HCT116 (cell line): ENCODE measurements at regions not wholly inside any gene's neighbourhood (a gene's known extent, or its start where the extent isn't known, plus 50 kb on each side); places are given as distances from the start of the nearest gene placed in this dataset.

Experiments used
- ATAC-seq: fragments of 200-7000 bp; cut with Tn5 transposase; 2 replicates; pipeline ENCODE4 v1.9.1; 2020; ENCODE audit warnings: mild to moderate bottlenecking, moderate library complexity
- BruUV-seq: library from RNA; stranded (reverse); fragments of 400-500 nt; replicated peaks from 2 replicates; lab custom pipeline; 2021; lab: Mats Ljungman, UMichigan
- CTCF ChIA-PET: fragments of 300-600 bp; sonication (Branson Sonifier 250); formaldehyde crosslinking; loops from one replicate; lab custom pipeline; 2021; ENCODE audit warnings: antibody characterized with exemption; lab: Charles Lee
- POLR2A ChIA-PET: fragments of 300-600, 350-600 bp; sonication (Branson Sonifier 250); formaldehyde crosslinking; loops from one replicate; lab custom pipeline; 2021; ENCODE audit warnings: antibody characterized with exemption; lab: Charles Lee
- RAD21 ChIA-PET, 2 experiments: fragments of 300-600 bp; sonication (Branson Sonifier 250); formaldehyde crosslinking; loops; one replicate each; lab custom pipeline; 2023; ENCODE audit warnings: low total read pairs in 2 of 2; ENCODE audit not compliant: uncharacterized antibody in 2 of 2, unreplicated experiment in 2 of 2, low non-redundant PET in 1 of 2; lab: Charles Lee
- DNase-seq: peaks from one replicate; pipeline ENCODE4 v3.0.0-alpha.2; 2010; ENCODE audit warnings: low read depth, low spot score
- H2AFZ ChIP-seq: fragments of 200-600 bp; shearing (Covaris generic), sonication (generic); 2 replicates; pipeline ENCODE4 v1.6.1; 2017; ENCODE audit warnings: low read depth, mixed run types, mixed read lengths, antibody characterized with exemption, low read length; ENCODE audit not compliant: poor library complexity, severe bottlenecking
- H3K27ac ChIP-seq: 2 replicates; pipeline ENCODE4 v1.5.1; 2012; ENCODE audit warnings: low read depth, low read length
- H3K27me3 ChIP-seq: fragments of 200-600 bp; sonication (generic); 2 replicates; pipeline ENCODE4 v1.6.1; 2016; ENCODE audit warnings: mixed run types, low read length, mixed read lengths; ENCODE audit not compliant: insufficient read depth
- H3K36me3 ChIP-seq, 2 experiments: fragments of 200-500 bp in 1 of 2; fragments of 200-600 bp in 1 of 2; sonication (Bioruptor generic) in 1 of 2; sonication (generic) in 1 of 2; 2 replicates each; pipeline versions ENCODE4 v1.5.1 to v1.6.1; 2014 to 2016; ENCODE audit warnings: low read length in 2 of 2, inconsistent platforms in 1 of 2, mixed read lengths in 1 of 2, mixed run types in 1 of 2; ENCODE audit not compliant: insufficient read depth in 2 of 2, control insufficient read depth in 1 of 2
- H3K4me1 ChIP-seq, 2 experiments: fragments of 200-600 bp in 1 of 2; sonication (generic) in 1 of 2; 2 replicates each; pipeline versions ENCODE4 v1.5.1 to v1.6.1; 2012 to 2017; ENCODE audit warnings: low read length in 2 of 2, inconsistent platforms in 1 of 2, mild to moderate bottlenecking in 1 of 2, mixed read lengths in 1 of 2, mixed run types in 1 of 2, moderate library complexity in 1 of 2; ENCODE audit not compliant: insufficient read depth in 2 of 2, control insufficient read depth in 1 of 2
- H3K4me2 ChIP-seq: fragments of 200-600 bp; sonication (generic); 2 replicates; pipeline ENCODE4 v1.6.1; 2017; ENCODE audit warnings: mixed run types, low read length, mixed read lengths
- H3K4me3 ChIP-seq, 2 experiments: fragments of 200-600 bp in 1 of 2; sonication (generic) in 1 of 2; replicated peaks in 1 of 2; 2 replicates each; pipeline ENCODE4 v1.5.1; 2011 to 2016; ENCODE audit warnings: low read length in 2 of 2, control low read depth in 1 of 2, low read depth in 1 of 2, mild to moderate bottlenecking in 1 of 2, mixed read lengths in 1 of 2, mixed run types in 1 of 2
- H3K79me2 ChIP-seq: fragments of 200-600 bp; sonication (generic); 2 replicates; pipeline ENCODE4 v1.6.1; 2017; ENCODE audit warnings: mild to moderate bottlenecking, mixed run types, low read length, moderate library complexity, mixed read lengths; ENCODE audit not compliant: insufficient read depth
- H3K9ac ChIP-seq: fragments of 200-600 bp; sonication (generic); 2 replicates; pipeline ENCODE4 v1.6.1; 2016; ENCODE audit warnings: low read length, mixed read lengths
- H3K9me2 ChIP-seq: fragments of 200-600 bp; sonication (generic), shearing (Covaris generic); 2 replicates; pipeline ENCODE4 v1.6.1; 2017; ENCODE audit warnings: mixed run types, mild to moderate bottlenecking, moderate library complexity; ENCODE audit not compliant: insufficient read depth
- H3K9me3 ChIP-seq, 2 experiments: fragments of 200-500 bp in 1 of 2; fragments of 200-600 bp in 1 of 2; sonication (Bioruptor generic) in 1 of 2; sonication (generic) in 1 of 2; 2 replicates each; pipeline ENCODE4 v1.6.1; 2014 to 2017; ENCODE audit warnings: low read length in 2 of 2, mixed read lengths in 2 of 2, inconsistent platforms in 1 of 2, low read depth in 1 of 2, mild to moderate bottlenecking in 1 of 2, mixed run types in 1 of 2, moderate library complexity in 1 of 2; ENCODE audit not compliant: control insufficient read depth in 1 of 2, insufficient read depth in 1 of 2
- H4K20me1 ChIP-seq: fragments of 200-600 bp; sonication (generic), shearing (Covaris generic); 2 replicates; pipeline ENCODE4 v1.6.1; 2017; ENCODE audit warnings: mixed run types, mild to moderate bottlenecking, moderate library complexity; ENCODE audit not compliant: insufficient read depth
- ATF3 ChIP-seq: IDR thresholded peaks from 2 replicates; pipeline ENCODE4 v1.6.1; 2012
- CBX3 ChIP-seq: IDR thresholded peaks from 2 replicates; pipeline ENCODE4 v1.6.1; 2012; ENCODE audit warnings: low read depth
- CEBPB ChIP-seq: IDR thresholded peaks from 2 replicates; pipeline ENCODE4 v1.6.1; 2012; ENCODE audit warnings: low read depth
- EGR1 ChIP-seq: IDR thresholded peaks from 2 replicates; pipeline ENCODE4 v1.6.1; 2012; ENCODE audit warnings: low read depth
- ELF1 ChIP-seq: IDR thresholded peaks from 2 replicates; pipeline ENCODE4 v1.6.1; 2012; ENCODE audit warnings: low read depth, borderline replicate concordance
- EZH2 ChIP-seq: fragments of 200-600 bp; sonication (generic); IDR thresholded peaks from 2 replicates; pipeline ENCODE4 v1.6.1; 2017; ENCODE audit warnings: antibody characterized with exemption, mixed run types
- MAX ChIP-seq: IDR thresholded peaks from 2 replicates; pipeline ENCODE4 v1.6.1; 2012
- POLR2A ChIP-seq: IDR thresholded peaks from 2 replicates; pipeline ENCODE4 v1.7.0; 2011; ENCODE audit warnings: borderline replicate concordance; ENCODE audit not compliant: insufficient read depth, insufficient read length; ENCODE audit errors: extremely low read depth
- POLR2AphosphoS5 ChIP-seq: IDR thresholded peaks from 2 replicates; pipeline ENCODE4 v1.6.1; 2011; ENCODE audit warnings: mild to moderate bottlenecking, low read depth, low read length, moderate library complexity
- REST ChIP-seq: IDR thresholded peaks from 2 replicates; pipeline ENCODE4 v1.6.1; 2012; ENCODE audit warnings: low read depth
- SIN3A ChIP-seq: IDR thresholded peaks from 2 replicates; pipeline ENCODE4 v1.6.1; 2012; ENCODE audit warnings: low read depth
- SP1 ChIP-seq: IDR thresholded peaks from 2 replicates; pipeline ENCODE4 v1.6.1; 2012; ENCODE audit warnings: low read depth
- TCF7L2 ChIP-seq: IDR thresholded peaks from 2 replicates; pipeline ENCODE4 v1.7.0; 2011; ENCODE audit warnings: borderline replicate concordance, inconsistent platforms; ENCODE audit not compliant: insufficient read depth, insufficient read length; ENCODE audit errors: extremely low read depth
- ZBTB33 ChIP-seq: IDR thresholded peaks from 2 replicates; pipeline ENCODE4 v1.6.1; 2011; ENCODE audit warnings: mild to moderate bottlenecking, low read length, moderate library complexity; ENCODE audit not compliant: insufficient replicate concordance; ENCODE audit errors: extremely low read depth
- ZFX ChIP-seq: fragments of 450-650 bp; IDR thresholded peaks from 2 replicates; pipeline ENCODE4 v1.6.1; 2017
- intact Hi-C: fragments of 100-400 bp; cut with micrococcal nuclease; formaldehyde crosslinking; loops from 2 replicates; pipeline ENCODE4 v1.10.0; 2022

GRCh38 chr19:28166025-28166424, 1046.9 kb downstream of the UQCRFS1 start:
- H3K27me3 ChIP-seq: no peaks in the 10 kb centered on the region
- TF ChIP-seq SIN3A (no peak), SP1 (no peak), CBX3 (no peak), POLR2AphosphoS5 (no peak), EZH2 (no peak), ATF3 (no peak), REST (no peak), TCF7L2 (no peak), ZBTB33 (no peak), EGR1 (no peak), POLR2A (no peak), ELF1 (no peak), ZFX (no peak), MAX (no peak), CEBPB (no peak)
- BruUV-seq: no TSS peak
- H3K79me2 ChIP-seq: no peaks in the 10 kb centered on the region
- no peak overlapping the region for H3K4me3 ChIP-seq
- ChIA-PET POLR2A (no interaction called here), CTCF (no interaction called here), RAD21 (no interaction called here)
- no peak overlapping the region for H2AFZ ChIP-seq
- H3K9ac ChIP-seq: no peak overlapping the region
- no peak overlapping the region for H3K4me2 ChIP-seq
- no peaks in the 10 kb centered on the region for H3K4me1 ChIP-seq
- H3K27ac ChIP-seq: no peak overlapping the region
- no peaks in the 10 kb centered on the region for H4K20me1 ChIP-seq
- ATAC-seq: no peak
- no peaks in the 10 kb centered on the region for H3K9me2 ChIP-seq
- DNase-seq: no peak
- intact Hi-C loops: no loop called here
- no peaks in the 10 kb centered on the region for H3K36me3 ChIP-seq
- peaks cover 6 to 30% of the 10 kb centered on the region in 2 experiments; a peak in 2 of 4 replicates for H3K9me3 ChIP-seq
